Inflammatory macrophage (primary cell): ENCODE measurements at regions not wholly inside any gene's neighbourhood (a gene's known extent, or its start where the extent isn't known, plus 50 kb on each side); places are given as distances from the start of the nearest gene placed in this dataset.
A peak's percentile ranks its signal among the peaks of the same experiment; 100 is the strongest.

Experiments
- DNase-seq, 2 donors: peaks; one replicate each; pipeline ENCODE4 v3.0.0-alpha.2; 2020 to 2022

- DNase-seq: no peak
Measured at GRCh38 chr16:65661558-65661957, 539.7 kb upstream of the CDH11 start.

- no peak for DNase-seq
Measured at GRCh38 chr16:65660390-65660789, 538.5 kb upstream of the CDH11 start.

- DNase-seq: no peak
Measured at GRCh38 chr16:65659758-65660157, 537.9 kb upstream of the CDH11 start.

GRCh38 chr16:65658787-65659220, 536.9 kb upstream of the CDH11 start:
- DNase-seq: no peak

- peak; percentile 22 to 31 for DNase-seq
Measured at GRCh38 chr16:65658349-65658748, 536.5 kb upstream of the CDH11 start.

DNA sequence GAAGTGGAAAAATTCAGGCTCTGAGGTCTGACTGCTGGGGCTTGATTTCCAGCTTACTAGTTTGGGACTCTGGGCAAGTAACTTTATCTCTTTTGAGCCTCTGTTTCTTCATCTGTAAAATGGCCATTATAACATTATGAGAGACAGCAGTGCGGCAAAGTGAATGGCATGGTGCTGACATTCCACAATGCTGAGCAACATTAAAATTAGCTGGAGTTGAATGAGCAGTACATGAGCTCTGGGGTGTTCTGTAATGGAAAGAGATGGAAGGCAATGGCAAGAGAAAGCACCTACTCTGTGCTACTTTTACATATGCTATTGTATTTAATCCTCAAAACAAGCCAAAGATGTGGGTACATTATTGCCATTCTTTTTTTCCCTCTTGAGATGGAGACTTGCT, 535.7 kb upstream of the CDH11 start:
- DNase-seq: no peak

GRCh38 chr16:65657071-65657494, 535.2 kb upstream of the CDH11 start:
- no peak for DNase-seq

GRCh38 chr16:65655802-65656201, 533.9 kb upstream of the CDH11 start:
- no peak for DNase-seq

GRCh38 chr16:65648101-65648500, 526.2 kb upstream of the CDH11 start:
- DNase-seq: no peak

DNA sequence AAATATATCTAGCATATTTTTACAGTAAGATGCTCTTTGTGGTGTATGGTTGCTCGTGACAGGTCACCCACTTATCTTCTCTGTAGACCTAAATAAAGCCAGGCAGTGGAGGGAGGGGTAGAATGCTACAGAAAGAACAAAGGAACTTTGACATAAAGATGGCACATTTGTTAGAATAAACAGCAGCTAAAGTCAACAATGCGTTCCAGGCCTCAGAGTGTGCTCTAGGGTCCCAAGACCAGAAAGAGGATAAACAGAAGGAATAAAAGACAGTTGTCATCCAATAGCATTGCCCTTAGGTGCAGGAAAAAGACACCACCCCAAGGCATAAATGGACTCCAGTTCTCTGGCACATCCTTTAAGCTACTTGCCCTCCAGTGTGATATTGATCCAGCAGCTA, 523.0 kb upstream of the CDH11 start:
- no peak for DNase-seq

DNA sequence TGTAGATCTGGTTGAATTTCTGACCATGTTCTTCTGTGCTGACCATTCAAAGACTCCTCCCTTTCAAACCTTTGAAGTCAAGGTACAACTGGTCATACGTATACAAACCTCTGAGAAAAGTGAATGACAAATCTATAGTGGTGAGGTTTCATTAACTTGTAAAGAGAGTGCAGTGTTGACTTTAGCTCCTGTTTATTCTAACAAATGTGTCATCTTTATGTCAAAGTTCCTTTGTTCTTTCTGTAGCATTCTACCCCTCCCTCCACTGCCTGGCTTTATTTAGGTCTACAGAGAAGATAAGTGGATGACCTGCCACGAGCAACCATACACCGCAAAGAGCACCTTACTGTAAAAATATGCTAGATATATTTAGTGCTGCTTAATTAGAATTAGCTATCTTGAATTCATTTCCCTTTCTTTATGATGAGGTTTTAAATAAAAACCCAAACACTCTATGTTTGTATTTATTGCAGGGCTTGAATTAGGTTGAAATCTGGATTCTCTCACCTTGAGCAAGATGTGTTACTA, 520.0 kb upstream of the CDH11 start:
- DNase-seq: no peak

- DNase-seq: no peak
Measured at GRCh38 chr16:65641049-65641761, 519.3 kb upstream of the CDH11 start.

GRCh38 chr16:65634833-65635232, 513.0 kb upstream of the CDH11 start:
- no peak for DNase-seq

DNA sequence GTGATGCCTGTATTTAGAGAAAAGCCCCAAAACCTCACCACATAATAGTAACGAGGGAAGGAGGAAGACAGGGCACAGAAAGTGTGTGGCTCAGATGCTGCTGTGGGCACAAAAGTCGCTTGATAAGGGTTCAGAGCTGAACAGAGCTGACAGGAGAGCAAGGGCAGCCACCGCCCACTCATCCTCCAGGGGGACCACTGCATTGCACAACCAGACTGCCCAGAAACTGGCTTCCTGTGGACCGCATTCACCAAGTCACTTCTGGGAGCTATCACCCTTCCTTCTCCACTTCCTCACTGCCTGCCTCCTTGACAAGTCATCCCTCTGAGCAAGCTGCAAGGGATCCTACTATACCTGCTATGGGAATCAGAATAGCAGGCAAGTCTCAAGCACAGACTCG, 512.4 kb upstream of the CDH11 start:
- no peak for DNase-seq

- DNase-seq: no peak
Measured at GRCh38 chr16:65624666-65625065, 502.8 kb upstream of the CDH11 start.

- DNase-seq: no peak
Measured at GRCh38 chr16:65624229-65624628, 502.4 kb upstream of the CDH11 start.

- DNase-seq: no peak
Measured at GRCh38 chr16:65622871-65623270, 501.0 kb upstream of the CDH11 start.

GRCh38 chr16:65622151-65622550, 500.3 kb upstream of the CDH11 start:
- DNase-seq: no peak

DNA sequence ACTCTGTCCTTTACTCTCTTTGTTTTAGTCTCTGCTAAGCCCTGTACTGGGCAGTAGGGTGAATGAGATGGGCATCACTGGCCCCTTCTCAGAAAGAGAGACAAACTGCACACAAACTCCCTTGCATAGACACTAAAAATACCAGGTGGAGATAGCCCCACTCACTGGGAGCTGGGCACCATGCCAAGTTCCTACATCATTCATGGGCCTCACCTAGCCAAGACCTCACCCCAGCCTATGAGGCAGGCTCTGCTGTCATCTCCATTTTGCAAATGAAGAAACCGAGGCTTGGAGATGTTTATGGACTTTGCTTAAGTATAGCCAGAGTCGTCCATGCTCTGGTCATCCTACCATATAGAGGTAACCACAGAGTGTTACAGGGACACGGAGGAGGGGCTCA, 499.8 kb upstream of the CDH11 start:
- no peak for DNase-seq

- DNase-seq: no peak
Measured at GRCh38 chr16:65619606-65620005, 497.7 kb upstream of the CDH11 start.

- no peak for DNase-seq
Measured at GRCh38 chr16:65618931-65619330, 497.1 kb upstream of the CDH11 start.

- no peak for DNase-seq
Measured at GRCh38 chr16:65618333-65618732, 496.5 kb upstream of the CDH11 start.

DNA sequence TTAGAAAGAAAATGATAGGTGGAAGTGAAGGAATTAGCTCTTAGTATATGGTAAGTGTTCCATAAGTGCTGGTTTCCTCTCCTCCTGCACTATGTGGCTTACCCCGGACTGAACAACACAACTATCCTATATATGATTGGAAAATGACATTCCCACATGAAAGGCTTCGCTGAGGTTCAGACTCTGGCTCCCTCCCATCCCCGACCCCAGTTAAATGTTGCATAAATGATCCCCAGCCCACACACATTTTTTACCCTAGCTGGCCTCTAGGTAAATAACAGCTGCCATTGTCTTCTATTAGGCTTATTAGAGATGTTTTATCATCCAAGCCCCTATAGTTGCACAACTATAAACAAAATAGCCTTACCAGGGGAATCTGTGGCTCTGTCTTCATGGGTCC, 495.6 kb upstream of the CDH11 start:
- no peak for DNase-seq

GRCh38 chr16:65608455-65608854, 486.6 kb upstream of the CDH11 start:
- DNase-seq: no peak

GRCh38 chr16:65604771-65605170, 482.9 kb upstream of the CDH11 start:
- DNase-seq: no peak
